Transverse colon (tissue), 4 donors: ENCODE measurements at regions not wholly inside any gene's neighbourhood (a gene's known extent, or its start where the extent isn't known, plus 50 kb on each side); places are given as distances from the start of the nearest gene placed in this dataset.

Experiments used
- DNase-seq: peaks from one replicate; pipeline ENCODE4 v3.0.0-alpha.2; 2019
- H3K27ac ChIP-seq, 4 donors: fragments of 200-600 bp; sonication (generic); 2 replicates each; pipeline ENCODE4 v1.5.1; 2016 to 2018; ENCODE audit warnings: inconsistent platforms in 4 of 4
- H3K27me3 ChIP-seq: fragments of 200-600 bp; sonication (generic); 2 replicates; pipeline ENCODE4 v1.5.1; 2017; ENCODE audit warnings: inconsistent platforms
- H3K36me3 ChIP-seq, 4 donors: fragments of 200-600 bp; sonication (generic); 2 replicates each; pipeline ENCODE4 v1.5.1; 2017 to 2019; ENCODE audit warnings: inconsistent platforms in 4 of 4
- H3K4me1 ChIP-seq, 4 donors: fragments of 200-600 bp; sonication (generic); 2 replicates each; pipeline ENCODE4 v1.5.1; 2017 to 2020; ENCODE audit warnings: inconsistent platforms in 4 of 4
- H3K4me3 ChIP-seq, 4 donors: fragments of 200-600 bp; sonication (generic); 1 replicate in 1 of 4; 2 replicates in 3 of 4; pipeline versions ENCODE4 v1.5.1 to v1.6.1; 2017 to 2019; ENCODE audit warnings: inconsistent platforms in 4 of 4
- H3K9me3 ChIP-seq, 2 donors: fragments of 200-600 bp; sonication (generic); 2 replicates each; pipeline ENCODE4 v1.5.1; 2017 to 2019; ENCODE audit warnings: inconsistent platforms in 2 of 2
- EP300 ChIP-seq: sonication (generic); formaldehyde crosslinking; IDR thresholded peaks from one replicate; pipeline ENCODE4 v1.6.1; 2017; ENCODE audit warnings: antibody characterized with exemption, low read depth
- POLR2A ChIP-seq: fragments of 450-650 bp; IDR thresholded peaks from one replicate; pipeline ENCODE4 v1.6.1; 2016; ENCODE audit warnings: antibody characterized with exemption, mild to moderate bottlenecking, moderate library complexity
- POLR2AphosphoS5 ChIP-seq, 3 donors: sonication (generic); formaldehyde crosslinking; IDR thresholded peaks; one replicate each; pipeline ENCODE4 v1.6.1; 2016; ENCODE audit warnings: antibody characterized with exemption in 3 of 3
- WGBS, 2 donors: methylation state at CpG; one replicate each; pipeline ENCODE4 v1.1.5; 2018; ENCODE audit warnings: low coverage in 1 of 2; 5-methylcytosine and 5-hydroxymethylcytosine counted together
- in situ Hi-C, 4 donors: fragments of 200-750 bp; cut with MboI; loops; one replicate each; pipeline versions ENCODE4 v1.15.0 to v1.15.1; 2017; ENCODE audit warnings: low sequenced_read_pairs in 3 of 4, low pct_ligation_motif_present in 1 of 4, low pct_unique_long_range_greater_than_20kb in 1 of 4
- intact Hi-C: fragments of 100-400 bp; cut with DNase I; formaldehyde crosslinking; loops from one replicate; pipeline ENCODE4 v1.15.1; 2023; ENCODE audit warnings: low total_unique reads
- TF ChIP-seq, protein P1 (sequence below), 5 experiments: fragments of 200-600 bp in 3 of 5; fragments of 450-650 bp in 2 of 5; sonication (generic) in 3 of 5; IDR thresholded peaks; 1 replicate in 2 of 5; 2 replicates in 3 of 5; pipeline ENCODE4 v1.5.1; 2016 to 2017; ENCODE audit warnings: antibody characterized with exemption in 5 of 5, inconsistent platforms in 3 of 5, mild to moderate bottlenecking in 2 of 5, moderate library complexity in 1 of 5

DNA sequence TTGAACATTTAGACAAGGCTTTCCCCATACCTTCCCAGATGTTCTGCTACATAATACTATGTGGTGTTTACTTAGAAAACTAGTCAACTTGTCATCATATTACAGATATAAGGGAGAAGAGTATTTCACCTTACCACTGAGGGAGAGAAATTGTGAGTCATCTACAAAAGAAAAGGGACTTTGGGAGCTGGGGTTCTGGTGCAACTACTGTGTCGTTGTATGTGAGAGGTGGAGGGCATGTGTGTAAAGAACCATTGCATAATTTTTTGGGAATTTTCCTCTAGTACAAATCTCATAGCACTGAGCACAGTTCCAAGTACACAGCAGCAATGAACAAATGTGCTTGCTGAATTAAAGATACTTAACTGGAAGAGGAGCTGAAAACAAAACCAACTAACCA lies 665.6 kb downstream of the DHX35 start:
- intact Hi-C loops (no loop called here), in situ Hi-C loops (no loop called here)
- TF ChIP-seq, protein P1, sequence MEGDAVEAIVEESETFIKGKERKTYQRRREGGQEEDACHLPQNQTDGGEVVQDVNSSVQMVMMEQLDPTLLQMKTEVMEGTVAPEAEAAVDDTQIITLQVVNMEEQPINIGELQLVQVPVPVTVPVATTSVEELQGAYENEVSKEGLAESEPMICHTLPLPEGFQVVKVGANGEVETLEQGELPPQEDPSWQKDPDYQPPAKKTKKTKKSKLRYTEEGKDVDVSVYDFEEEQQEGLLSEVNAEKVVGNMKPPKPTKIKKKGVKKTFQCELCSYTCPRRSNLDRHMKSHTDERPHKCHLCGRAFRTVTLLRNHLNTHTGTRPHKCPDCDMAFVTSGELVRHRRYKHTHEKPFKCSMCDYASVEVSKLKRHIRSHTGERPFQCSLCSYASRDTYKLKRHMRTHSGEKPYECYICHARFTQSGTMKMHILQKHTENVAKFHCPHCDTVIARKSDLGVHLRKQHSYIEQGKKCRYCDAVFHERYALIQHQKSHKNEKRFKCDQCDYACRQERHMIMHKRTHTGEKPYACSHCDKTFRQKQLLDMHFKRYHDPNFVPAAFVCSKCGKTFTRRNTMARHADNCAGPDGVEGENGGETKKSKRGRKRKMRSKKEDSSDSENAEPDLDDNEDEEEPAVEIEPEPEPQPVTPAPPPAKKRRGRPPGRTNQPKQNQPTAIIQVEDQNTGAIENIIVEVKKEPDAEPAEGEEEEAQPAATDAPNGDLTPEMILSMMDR (IDR thresholded peaks at IDR 0.05): no peak
- TF ChIP-seq EP300 (no peak), POLR2A (no peak), POLR2AphosphoS5 (IDR thresholded peaks at IDR 0.05) (no peak)
- H3K4me3 ChIP-seq: no peak overlapping the region
- no peaks in the 10 kb centered on the region for H3K36me3 ChIP-seq
- H3K9me3 ChIP-seq: no peaks in the 10 kb centered on the region
- DNase-seq: no peak
- no peaks in the 10 kb centered on the region for H3K4me1 ChIP-seq
- H3K27me3 ChIP-seq: no peaks in the 10 kb centered on the region
- 73 to 78% methylated on average over 1 of the region's 1 CpG for WGBS, 2 donors
- no peak overlapping the region for H3K27ac ChIP-seq

DNA sequence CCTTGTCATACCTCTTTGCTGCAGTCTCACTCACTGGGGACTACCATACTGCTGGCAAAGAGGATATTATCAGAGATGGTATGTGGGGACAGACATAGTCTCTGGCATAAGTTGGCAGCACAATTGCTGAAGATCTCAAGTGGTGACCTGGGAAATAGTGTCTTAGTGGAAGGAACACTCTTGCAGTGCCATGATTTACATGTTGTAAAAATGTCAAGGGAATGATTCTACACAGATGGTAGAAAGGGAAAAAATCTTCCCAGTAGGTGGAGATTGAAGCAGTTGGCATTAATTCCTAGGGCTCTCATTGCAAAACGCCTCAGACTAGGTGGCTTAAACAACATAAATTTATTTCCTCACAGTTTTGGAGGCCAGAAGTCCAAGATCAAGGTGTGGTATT lies 662.2 kb downstream of the DHX35 start:
- TF ChIP-seq EP300 (no peak), POLR2A (no peak), POLR2AphosphoS5 (IDR thresholded peaks at IDR 0.05) (peak in 2 of 3 donors; percentile 13 to 37)
- TF ChIP-seq, protein P1 (IDR thresholded peaks at IDR 0.05): no peak
- Histone ChIP-seq H3K27ac (no peak overlapping the region), H3K36me3 (no peaks in the 10 kb centered on the region), H3K4me1 (no peaks in the 10 kb centered on the region), H3K4me3 (no peak overlapping the region), H3K27me3 (no peaks in the 10 kb centered on the region), H3K9me3 (no peaks in the 10 kb centered on the region)
- intact Hi-C loops (no loop called here), in situ Hi-C loops (no loop called here)
- 56 to 63% methylated on average over 1 of the region's 1 CpG for WGBS, 2 donors
- DNase-seq: no peak

DNA sequence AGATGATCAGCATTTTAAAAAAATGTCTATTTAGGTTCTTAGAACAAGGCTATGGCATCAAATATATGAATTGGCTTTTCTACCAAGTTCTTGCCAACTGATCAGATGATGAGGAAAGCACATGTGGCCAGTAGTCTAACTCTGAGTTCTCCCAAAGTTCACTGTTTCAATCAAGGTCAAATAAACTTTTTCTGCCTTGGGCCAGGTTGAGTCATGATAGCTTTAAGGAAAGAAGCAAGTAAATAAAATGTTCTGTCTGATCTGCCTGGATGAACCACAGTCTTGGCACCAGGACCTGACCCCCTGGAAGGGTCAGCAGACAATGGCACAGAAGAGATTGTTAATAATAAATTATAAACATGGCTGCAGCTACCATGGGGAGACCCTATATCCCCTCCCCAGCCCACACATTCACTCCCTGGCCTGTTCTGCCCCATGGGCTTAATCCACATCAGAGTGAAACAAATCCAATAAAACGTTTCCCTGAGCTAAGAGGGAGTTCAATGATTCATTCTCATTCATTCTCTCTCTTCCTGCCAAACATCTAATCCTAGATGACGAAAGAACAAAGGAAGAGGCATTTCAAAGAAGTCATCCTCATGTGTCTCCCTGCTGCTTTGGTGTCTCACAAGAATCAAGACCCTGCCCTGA lies 661.6 kb downstream of the DHX35 start:
- no peak overlapping the region for H3K27ac ChIP-seq

DNA sequence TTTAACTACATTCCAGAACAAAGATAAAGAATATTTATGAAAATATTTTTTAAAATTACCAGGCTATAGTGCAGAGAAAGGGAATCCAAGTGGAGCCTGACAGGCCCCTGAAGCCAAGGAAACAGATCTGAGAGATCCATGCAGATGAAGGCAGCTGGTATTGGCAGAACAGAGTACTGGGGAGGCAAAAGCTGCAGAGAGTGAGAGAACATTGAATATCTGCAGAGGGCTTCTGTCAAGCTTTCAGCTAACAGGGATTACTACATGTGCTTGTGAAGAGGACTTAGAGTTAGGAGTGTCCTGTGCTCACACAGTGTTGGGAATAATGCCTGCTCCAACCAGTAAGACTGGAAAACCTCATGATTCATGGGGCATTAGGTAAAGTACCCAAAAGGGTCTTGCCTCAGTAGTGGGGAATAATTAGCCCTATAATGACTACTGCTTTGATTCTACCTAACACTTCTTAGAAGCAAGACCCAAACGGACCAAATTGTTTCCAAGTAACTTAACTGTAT lies 657.2 kb downstream of the DHX35 start:
- no peak overlapping the region for H3K27ac ChIP-seq
- no peaks in the 10 kb centered on the region for H3K27me3 ChIP-seq
- no peak for DNase-seq
- H3K4me1 ChIP-seq: no peaks in the 10 kb centered on the region
- H3K9me3 ChIP-seq: no peaks in the 10 kb centered on the region
- no peak overlapping the region for H3K4me3 ChIP-seq
- TF ChIP-seq POLR2A (no peak), EP300 (no peak), POLR2AphosphoS5 (IDR thresholded peaks at IDR 0.05) (no peak)
- TF ChIP-seq, protein P1 (IDR thresholded peaks at IDR 0.05): no peak
- no peaks in the 10 kb centered on the region for H3K36me3 ChIP-seq
- WGBS, 2 donors: 57 to 70% methylated on average over 1 of the region's 1 CpG
- in situ Hi-C loops: no loop called here
- intact Hi-C loops: no loop called here

More for the DNA sequence above, 661.6 kb downstream of the DHX35 start:
- TF ChIP-seq, protein P1 (IDR thresholded peaks at IDR 0.05): no peak
- no peak for TF ChIP-seq POLR2A
- TF ChIP-seq POLR2AphosphoS5 (IDR thresholded peaks at IDR 0.05): no peak
- TF ChIP-seq EP300: no peak
- in situ Hi-C loops: no loop called here
- Histone ChIP-seq H3K36me3 (no peaks in the 10 kb centered on the region), H3K4me3 (no peak overlapping the region), H3K27me3 (no peaks in the 10 kb centered on the region), H3K4me1 (no peaks in the 10 kb centered on the region), H3K9me3 (no peaks in the 10 kb centered on the region)
- no peak for DNase-seq
- intact Hi-C loops: no loop called here
- WGBS, 2 donors: 40 to 49% methylated on average over 1 to 2 of the region's 2 CpGs
